IPS-15b (cell line): ENCODE measurements at regions not wholly inside any gene's neighbourhood (a gene's known extent, or its start where the extent isn't known, plus 50 kb on each side); places are given as distances from the start of the nearest gene placed in this dataset.

Experiments used
- H3K27me3 ChIP-seq: one replicate; pipeline ENCODE4 v1.6.1; 2013; ENCODE audit warnings: low read length; ENCODE audit not compliant: control insufficient read depth, insufficient read depth
- H3K36me3 ChIP-seq: one replicate; pipeline ENCODE4 v1.6.1; 2013; ENCODE audit warnings: low read length; ENCODE audit not compliant: control insufficient read depth, insufficient read depth
- H3K4me1 ChIP-seq: one replicate; pipeline ENCODE4 v1.6.1; 2013; ENCODE audit warnings: mild to moderate bottlenecking, low read length; ENCODE audit not compliant: control insufficient read depth, insufficient read depth
- H3K4me3 ChIP-seq: one replicate; pipeline ENCODE4 v1.5.1; 2013; ENCODE audit warnings: low read depth, low read length
- H3K9ac ChIP-seq: one replicate; pipeline ENCODE4 v1.6.1; 2013; ENCODE audit warnings: low read depth, mild to moderate bottlenecking, low read length
- H3K9me3 ChIP-seq: one replicate; pipeline ENCODE4 v1.6.1; 2013; ENCODE audit warnings: mild to moderate bottlenecking, low read length; ENCODE audit not compliant: control insufficient read depth, insufficient read depth

DNA sequence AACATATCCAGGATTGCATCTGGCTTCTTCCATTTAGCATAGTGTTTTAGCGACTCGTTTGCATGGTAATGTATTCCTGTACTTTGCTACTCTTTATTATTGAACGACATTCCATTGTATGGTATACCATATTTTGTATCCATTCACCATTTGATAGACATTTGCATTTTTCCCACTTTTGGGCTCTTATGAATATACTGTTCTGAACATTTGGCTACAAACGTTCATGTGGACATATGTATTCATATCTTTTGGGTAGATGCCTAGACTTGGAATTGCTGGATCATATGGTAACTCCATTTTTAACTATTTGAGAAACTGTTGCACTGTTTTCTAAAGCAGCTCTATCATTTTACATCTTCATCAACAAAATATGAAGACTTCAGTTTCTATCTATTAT, 383.7 kb upstream of the AKR1E2 start:
- H3K27me3 ChIP-seq: no peaks in the 10 kb centered on the region
- no peaks in the 10 kb centered on the region for H3K9me3 ChIP-seq
- no peaks in the 10 kb centered on the region for H3K36me3 ChIP-seq

DNA sequence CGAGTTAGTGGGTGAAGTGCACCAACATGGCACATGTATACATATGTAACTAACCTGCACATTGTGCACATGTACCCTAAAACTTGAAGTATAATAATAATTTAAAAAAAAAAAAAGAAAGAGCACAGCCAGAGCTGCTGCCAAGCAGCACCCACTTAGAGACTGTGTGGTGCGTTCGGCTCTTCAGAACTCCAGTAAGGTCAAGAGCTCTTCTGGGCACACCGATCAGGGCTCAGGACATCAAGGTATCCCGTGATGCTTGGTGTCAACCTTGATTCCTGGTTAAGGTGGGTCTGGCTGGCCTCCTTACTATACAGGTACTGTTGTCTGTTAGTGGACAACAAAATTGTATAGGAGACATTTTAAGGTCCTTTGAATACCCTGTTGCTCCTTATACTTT, 385.7 kb upstream of the AKR1E2 start:
- Histone ChIP-seq H3K4me1 (no peaks in the 10 kb centered on the region), H3K27me3 (no peaks in the 10 kb centered on the region), H3K36me3 (no peaks in the 10 kb centered on the region)

More for the DNA sequence above, 383.7 kb upstream of the AKR1E2 start:
- H3K4me1 ChIP-seq: no peaks in the 10 kb centered on the region
- no peak overlapping the region for H3K9ac ChIP-seq
- H3K4me3 ChIP-seq: no peak overlapping the region

DNA sequence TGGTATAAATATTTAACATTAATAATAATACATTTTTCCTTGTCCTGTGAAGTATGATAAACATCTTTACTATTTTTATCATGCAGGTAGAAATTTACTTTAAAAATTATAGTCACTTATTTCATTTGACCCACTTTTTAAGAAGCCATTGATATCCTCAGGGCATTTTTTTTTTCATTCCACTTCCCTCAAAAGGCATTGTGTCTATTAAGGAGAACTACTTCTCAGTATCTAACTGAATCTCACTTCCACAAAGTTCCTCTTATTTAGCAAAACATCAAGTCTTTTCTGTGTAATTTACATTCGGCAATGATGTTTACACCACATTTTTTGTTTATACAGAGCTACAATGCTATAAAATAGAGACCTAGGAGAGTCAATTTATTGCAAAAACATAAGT, 388.2 kb upstream of the AKR1E2 start:
- Histone ChIP-seq H3K4me3 (no peak overlapping the region), H3K9me3 (no peaks in the 10 kb centered on the region), H3K36me3 (no peaks in the 10 kb centered on the region), H3K4me1 (no peaks in the 10 kb centered on the region), H3K27me3 (no peaks in the 10 kb centered on the region), H3K9ac (no peak overlapping the region)

More for the DNA sequence above, 385.7 kb upstream of the AKR1E2 start:
- Histone ChIP-seq H3K4me3 (no peak overlapping the region), H3K9me3 (no peaks in the 10 kb centered on the region), H3K9ac (no peak overlapping the region)

DNA sequence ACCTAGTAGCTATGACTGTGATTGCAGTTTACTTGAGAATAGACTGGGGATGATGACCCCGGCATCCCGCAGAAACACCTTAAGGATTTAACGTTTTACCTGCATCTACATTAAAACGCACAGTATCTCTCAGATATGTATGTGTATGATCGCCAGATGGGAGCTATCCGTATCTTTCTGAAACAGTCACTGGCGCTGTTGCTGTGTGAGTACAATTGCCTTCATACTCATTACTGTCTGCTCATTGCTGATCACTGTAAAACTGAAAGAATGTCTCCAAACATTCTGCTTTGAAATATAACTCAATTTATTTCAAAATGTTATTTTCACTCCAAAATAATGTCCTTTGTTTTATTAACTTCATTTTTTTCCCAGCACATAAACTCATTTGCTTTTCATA, 388.9 kb upstream of the AKR1E2 start:
- H3K9me3 ChIP-seq: no peaks in the 10 kb centered on the region
- no peak overlapping the region for H3K4me3 ChIP-seq
- no peaks in the 10 kb centered on the region for H3K27me3 ChIP-seq
- H3K9ac ChIP-seq: no peak overlapping the region
- H3K36me3 ChIP-seq: no peaks in the 10 kb centered on the region
- H3K4me1 ChIP-seq: no peaks in the 10 kb centered on the region

DNA sequence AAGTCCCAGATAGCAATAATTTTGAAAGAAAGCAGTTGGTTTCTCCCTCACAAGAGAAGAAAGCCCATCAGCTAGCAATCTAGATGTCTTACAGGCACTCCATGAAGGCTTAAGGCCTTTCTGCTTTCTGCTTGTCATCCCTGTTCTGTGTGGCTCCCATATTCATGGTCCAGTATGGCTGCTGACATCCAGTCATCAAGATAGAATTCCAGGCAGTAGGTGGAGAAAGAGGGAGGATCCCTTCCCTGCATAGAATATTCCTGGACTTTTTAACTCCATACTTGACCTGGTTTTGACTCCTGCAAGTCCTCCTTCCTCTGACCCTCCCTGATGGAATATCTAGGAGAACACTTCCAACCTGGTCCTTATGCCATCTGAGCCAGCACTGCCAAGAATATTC, 389.9 kb upstream of the AKR1E2 start:
- H3K9me3 ChIP-seq: no peaks in the 10 kb centered on the region
- H3K4me3 ChIP-seq: no peak overlapping the region
- H3K9ac ChIP-seq: no peak overlapping the region
- no peaks in the 10 kb centered on the region for H3K27me3 ChIP-seq
- H3K4me1 ChIP-seq: no peaks in the 10 kb centered on the region
- H3K36me3 ChIP-seq: no peaks in the 10 kb centered on the region

DNA sequence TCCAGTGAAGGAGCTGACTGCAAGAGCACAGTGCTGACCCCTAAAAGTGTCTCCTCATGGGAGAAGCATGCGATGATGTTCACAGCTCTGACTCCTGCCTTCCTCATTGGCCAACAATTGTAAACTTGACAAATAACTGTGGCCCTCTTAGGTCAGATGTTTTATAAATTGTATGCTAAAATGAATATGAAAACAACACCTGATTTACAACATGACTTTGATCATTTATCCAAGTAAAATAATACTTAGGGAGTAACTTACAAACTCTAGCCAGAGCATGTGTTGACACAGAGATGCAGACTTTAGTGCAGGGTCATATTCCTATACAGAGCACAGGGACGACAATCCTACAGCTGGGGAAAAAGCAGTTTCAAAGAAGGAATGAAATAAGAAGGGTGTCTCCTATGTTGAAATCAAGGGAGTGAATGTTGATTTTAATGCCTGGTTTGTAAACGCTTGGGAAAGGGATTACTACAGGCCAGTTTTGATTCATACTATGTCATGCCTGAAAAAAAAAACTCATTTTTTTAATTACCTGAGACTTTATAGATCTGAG, 391.4 kb upstream of the AKR1E2 start:
- H3K4me3 ChIP-seq: no peak overlapping the region
- no peaks in the 10 kb centered on the region for H3K4me1 ChIP-seq
- H3K27me3 ChIP-seq: no peaks in the 10 kb centered on the region
- H3K9ac ChIP-seq: no peak overlapping the region
- H3K9me3 ChIP-seq: no peaks in the 10 kb centered on the region
- no peaks in the 10 kb centered on the region for H3K36me3 ChIP-seq

DNA sequence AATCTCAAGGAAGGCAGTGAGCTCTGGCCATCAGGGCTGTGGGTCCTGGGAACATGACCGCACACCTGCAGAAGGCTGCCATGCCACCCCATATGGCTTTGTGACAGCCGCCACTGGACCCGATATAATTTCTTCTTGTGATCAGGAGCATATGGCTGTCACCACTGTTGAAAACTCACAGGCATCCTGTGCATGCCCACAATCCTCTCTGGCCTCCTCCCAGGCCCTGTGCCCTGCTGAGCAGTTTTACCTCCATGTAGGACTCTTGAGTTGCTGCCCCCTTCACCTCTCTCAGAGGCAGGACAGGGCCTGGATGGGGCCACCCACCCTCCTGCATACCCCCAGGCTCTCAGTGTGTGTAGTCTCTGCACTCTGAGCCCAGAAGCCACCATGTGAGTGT, 391.9 kb upstream of the AKR1E2 start:
- Histone ChIP-seq H3K27me3 (no peaks in the 10 kb centered on the region), H3K9me3 (no peaks in the 10 kb centered on the region), H3K9ac (no peak overlapping the region), H3K4me1 (no peaks in the 10 kb centered on the region), H3K36me3 (no peaks in the 10 kb centered on the region), H3K4me3 (no peak overlapping the region)

DNA sequence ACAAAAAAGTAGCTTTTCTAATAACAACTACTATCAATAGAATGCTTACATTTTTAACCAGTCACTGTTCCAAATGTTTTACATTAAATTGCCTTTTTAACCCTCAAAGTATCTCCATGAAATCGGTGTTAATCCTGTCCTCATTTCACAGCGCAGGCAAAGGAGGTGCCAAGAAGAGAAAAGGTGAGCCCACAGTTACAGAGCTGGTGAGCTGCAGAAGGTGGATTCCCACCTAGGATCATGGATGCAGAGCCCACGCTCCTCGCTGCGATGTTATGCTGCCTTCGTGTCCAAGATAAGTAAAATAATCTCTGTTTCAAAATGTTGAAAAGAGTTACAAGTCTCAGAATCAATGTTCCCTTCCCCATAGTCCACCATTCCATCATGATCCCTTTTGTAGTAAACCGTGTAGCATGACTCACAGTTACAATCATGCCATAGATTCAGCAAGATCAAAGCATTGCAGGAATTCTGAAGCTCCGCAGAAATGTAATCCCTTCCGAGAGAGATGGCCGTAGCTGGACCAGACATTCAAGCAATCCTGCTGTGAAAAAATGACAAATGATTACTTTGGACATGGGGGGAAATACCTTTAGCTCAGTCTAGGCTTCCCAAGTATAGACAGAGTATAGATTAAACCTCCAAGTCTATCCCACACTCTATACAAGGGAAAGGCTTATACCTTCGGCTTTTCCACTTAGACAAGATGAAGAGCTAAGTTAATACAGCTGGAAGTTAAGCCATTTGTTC, 394.7 kb upstream of the AKR1E2 start:
- Histone ChIP-seq H3K4me1 (no peaks in the 10 kb centered on the region), H3K36me3 (no peaks in the 10 kb centered on the region), H3K9ac (no peak overlapping the region), H3K27me3 (no peaks in the 10 kb centered on the region), H3K4me3 (no peak overlapping the region), H3K9me3 (no peaks in the 10 kb centered on the region)

DNA sequence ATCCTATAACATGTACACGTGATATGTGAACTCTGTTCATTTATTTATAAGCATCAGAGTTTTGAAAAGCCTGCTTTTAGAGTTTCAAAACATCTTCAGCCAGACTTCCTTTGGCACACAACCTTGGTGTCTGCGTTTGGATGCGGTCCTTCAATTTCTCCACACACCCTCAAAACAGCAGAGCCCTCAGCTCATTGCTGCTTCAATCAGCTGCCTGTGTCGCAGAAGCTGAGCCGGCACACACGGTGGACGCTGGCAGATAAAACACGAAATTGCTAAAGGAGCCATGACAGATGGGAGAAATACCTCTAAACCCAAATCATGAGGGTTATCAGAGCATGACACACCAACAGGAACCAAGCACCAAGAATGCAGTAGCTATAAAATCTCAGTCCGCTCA, 396.4 kb upstream of the AKR1E2 start:
- Histone ChIP-seq H3K4me3 (no peak overlapping the region), H3K4me1 (no peaks in the 10 kb centered on the region), H3K9me3 (no peaks in the 10 kb centered on the region), H3K36me3 (no peaks in the 10 kb centered on the region), H3K27me3 (no peaks in the 10 kb centered on the region), H3K9ac (no peak overlapping the region)

DNA sequence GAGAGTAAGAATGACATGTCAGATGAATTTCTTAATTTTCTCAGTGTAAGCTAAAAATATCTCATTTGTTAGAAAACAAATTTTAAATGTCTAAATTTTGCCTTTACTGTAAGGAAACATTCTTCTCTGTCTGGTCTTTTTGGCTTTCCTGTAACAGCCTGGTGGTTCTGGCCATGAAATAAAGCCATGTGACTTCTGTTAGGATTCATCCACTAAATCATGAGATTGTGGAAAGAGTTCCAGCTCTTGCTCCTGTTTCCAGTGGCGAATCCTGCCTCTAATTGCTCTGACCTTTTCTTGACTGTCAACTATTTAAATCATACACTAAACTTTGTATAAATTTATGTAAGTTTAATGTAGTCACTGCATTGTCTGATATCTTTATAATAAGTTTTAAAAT, 398.5 kb upstream of the AKR1E2 start:
- no peaks in the 10 kb centered on the region for H3K9me3 ChIP-seq
- H3K9ac ChIP-seq: no peak overlapping the region
- H3K36me3 ChIP-seq: no peaks in the 10 kb centered on the region
- H3K27me3 ChIP-seq: no peaks in the 10 kb centered on the region
- H3K4me3 ChIP-seq: no peak overlapping the region
- H3K4me1 ChIP-seq: no peaks in the 10 kb centered on the region

DNA sequence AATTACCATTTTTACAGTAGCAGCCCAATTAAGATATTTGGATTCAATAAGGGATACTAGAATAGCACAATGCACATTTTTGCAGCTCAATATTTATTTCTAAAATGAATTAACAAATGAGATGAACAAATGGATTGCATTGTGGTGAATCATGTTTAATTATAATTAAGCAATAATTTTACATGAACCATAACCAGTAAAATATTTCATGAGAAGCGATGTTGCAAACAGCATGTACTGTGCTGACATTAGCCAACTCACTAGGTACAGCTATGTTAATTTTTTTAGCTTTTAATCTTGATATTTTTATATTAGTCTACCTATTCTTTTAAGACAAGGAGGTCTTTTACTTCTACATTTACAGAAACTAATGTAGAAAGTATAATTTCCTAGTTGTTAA, 399.1 kb upstream of the AKR1E2 start:
- Histone ChIP-seq H3K9me3 (no peaks in the 10 kb centered on the region), H3K4me3 (no peak overlapping the region), H3K27me3 (no peaks in the 10 kb centered on the region), H3K9ac (no peak overlapping the region), H3K4me1 (no peaks in the 10 kb centered on the region), H3K36me3 (no peaks in the 10 kb centered on the region)

DNA sequence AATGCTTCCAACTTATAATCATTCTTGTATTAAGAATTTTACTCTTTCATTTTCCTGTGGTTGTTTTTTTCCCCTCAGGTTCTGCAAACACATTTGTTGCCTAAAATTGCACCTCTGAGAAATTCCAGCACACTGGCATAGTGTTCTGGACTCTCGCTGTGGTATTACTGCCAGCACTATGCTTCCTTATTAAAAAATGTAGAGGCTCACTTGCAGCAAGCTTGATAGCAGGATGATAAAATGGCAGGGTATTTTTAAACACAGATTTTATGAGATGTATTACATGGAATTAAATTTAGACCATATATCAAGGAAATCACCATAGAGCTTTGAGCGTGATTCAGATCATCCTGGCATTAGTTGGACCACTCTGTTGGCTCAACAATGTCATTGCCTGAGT, 416.7 kb upstream of the AKR1E2 start:
- H3K4me3 ChIP-seq: no peak overlapping the region
- H3K27me3 ChIP-seq: no peaks in the 10 kb centered on the region
- H3K9ac ChIP-seq: no peak overlapping the region
- no peaks in the 10 kb centered on the region for H3K4me1 ChIP-seq
- H3K9me3 ChIP-seq: no peaks in the 10 kb centered on the region
- H3K36me3 ChIP-seq: no peaks in the 10 kb centered on the region
